Activated naive CD4-positive, alpha-beta T cell treated with anti-CD3 and anti-CD28 coated beads for 36 hours (primary cell): ENCODE measurements at regions not wholly inside any gene's neighbourhood (a gene's known extent, or its start where the extent isn't known, plus 50 kb on each side); places are given as distances from the start of the nearest gene placed in this dataset.

ENCODE experiments used
- CTCF ChIA-PET: fragments of 350-600 bp; sonication (Branson Sonifier 250); formaldehyde crosslinking; loops from one replicate; lab custom pipeline; 2021; ENCODE audit warnings: antibody characterized with exemption; lab: Charles Lee
- DNase-seq: peaks from one replicate; pipeline ENCODE4 v3.0.0-alpha.2; 2020
- H3K27ac Mint-ChIP-seq: one replicate; pipeline ENCODE4 v1.8.0; 2021; ENCODE audit warnings: mild to moderate bottlenecking, mixed read lengths
- H3K27me3 Mint-ChIP-seq: one replicate; pipeline ENCODE4 v1.8.0; 2021; ENCODE audit warnings: low read depth, mixed read lengths
- H3K36me3 Mint-ChIP-seq: one replicate; pipeline ENCODE4 v1.8.0; 2021; ENCODE audit warnings: low read depth, mixed read lengths
- H3K4me1 Mint-ChIP-seq: one replicate; pipeline ENCODE4 v1.8.0; 2021; ENCODE audit warnings: low read depth, mixed read lengths
- H3K4me3 Mint-ChIP-seq: one replicate; pipeline ENCODE4 v1.8.0; 2021; ENCODE audit warnings: mild to moderate bottlenecking, moderate library complexity, mixed read lengths
- H3K9me3 Mint-ChIP-seq: one replicate; pipeline ENCODE4 v1.8.0; 2021; ENCODE audit warnings: mixed read lengths
- intact Hi-C: fragments of 100-400 bp; cut with micrococcal nuclease; formaldehyde crosslinking; loops from one replicate; pipeline ENCODE4 v1.15.1; 2023

GRCh38 chr16:79970551-79971236, 370.2 kb upstream of the MAF start:
- CTCF ChIA-PET: interaction anchor here (0.8 kb wide), 1 partner anchor 20 kb away, joined by 3 read pairs; no protein-coding TSS in a partner anchor
- H3K4me1 Mint-ChIP-seq: no peaks in the 10 kb centered on the region

DNA sequence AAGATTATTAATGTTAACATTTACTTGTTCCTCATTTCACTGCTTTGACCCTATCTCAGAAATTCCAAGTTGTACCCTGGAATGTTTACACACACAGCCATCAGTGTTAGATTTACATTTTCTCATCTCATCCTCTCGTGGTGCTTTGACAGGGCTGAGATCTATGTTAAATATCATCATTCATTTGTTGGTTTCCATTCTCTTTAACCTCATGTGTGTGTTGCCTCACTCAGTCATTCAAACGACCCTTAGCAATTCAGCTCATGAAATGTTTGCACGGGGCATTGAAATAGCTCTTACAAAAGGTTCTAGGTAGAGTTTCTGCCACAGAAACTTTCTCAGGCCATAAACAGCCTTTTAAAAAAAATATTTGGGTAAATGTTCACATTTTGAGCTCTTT, 369.6 kb upstream of the MAF start:
- CTCF ChIA-PET: interaction anchor here (0.6 kb wide), 1 partner anchor 1813 kb away, joined by 3 read pairs; no protein-coding TSS in a partner anchor
- Mint-ChIP-seq H3K9me3 (no peaks in the 10 kb centered on the region), H3K36me3 (no peaks in the 10 kb centered on the region), H3K4me1 (no peaks in the 10 kb centered on the region), H3K4me3 (no peak overlapping the region), H3K27ac (no peak overlapping the region), H3K27me3 (peaks cover 2% of the 10 kb centered on the region)
- no peak for DNase-seq
- intact Hi-C loops: no loop called here

More at GRCh38 chr16:79970551-79971236, 370.2 kb upstream of the MAF start:
- H3K36me3 Mint-ChIP-seq: no peaks in the 10 kb centered on the region
- no peak overlapping the region for H3K27ac Mint-ChIP-seq
- no peak overlapping the region for H3K4me3 Mint-ChIP-seq
- no peak for DNase-seq
- intact Hi-C loops: no loop called here
- peaks cover 2% of the 10 kb centered on the region for H3K27me3 Mint-ChIP-seq
- no peaks in the 10 kb centered on the region for H3K9me3 Mint-ChIP-seq

- CTCF ChIA-PET: no interaction called here
- Mint-ChIP-seq H3K4me1 (no peaks in the 10 kb centered on the region), H3K4me3 (no peak overlapping the region), H3K27ac (no peak overlapping the region), H3K9me3 (no peaks in the 10 kb centered on the region), H3K27me3 (peaks cover 2% of the 10 kb centered on the region), H3K36me3 (no peaks in the 10 kb centered on the region)
- DNase-seq: no peak
- intact Hi-C loops: no loop called here
Measured at GRCh38 chr16:79969458-79969857, 368.9 kb upstream of the MAF start.

DNA sequence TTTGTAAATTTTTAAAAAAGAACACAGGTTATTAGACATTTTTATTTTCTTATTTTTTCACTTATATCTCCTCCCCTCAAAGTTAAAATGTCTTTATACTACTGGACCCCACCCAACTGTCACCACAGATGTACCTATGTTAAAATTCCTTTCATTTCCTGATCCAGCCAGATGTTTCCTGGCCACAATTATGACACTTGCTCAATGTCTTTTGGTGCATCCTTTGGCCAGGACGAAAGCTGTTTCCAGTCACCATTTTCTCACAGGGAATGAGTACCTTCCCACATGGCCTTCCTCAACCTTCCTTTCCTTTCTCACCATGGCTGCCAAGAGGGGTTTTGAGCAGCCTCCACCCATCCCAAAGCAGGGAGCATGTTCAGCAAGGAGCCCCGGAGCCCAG, 365.7 kb upstream of the MAF start:
- H3K9me3 Mint-ChIP-seq: no peaks in the 10 kb centered on the region
- H3K27me3 Mint-ChIP-seq: peaks cover 6% of the 10 kb centered on the region
- CTCF ChIA-PET: interaction anchor here (0.6 kb wide), 2 partner anchors 39 to 542 kb away, joined by 3 read pairs; no protein-coding TSS in a partner anchor
- H3K4me1 Mint-ChIP-seq: no peaks in the 10 kb centered on the region
- intact Hi-C loops: no loop called here
- H3K4me3 Mint-ChIP-seq: no peak overlapping the region
- no peaks in the 10 kb centered on the region for H3K36me3 Mint-ChIP-seq
- H3K27ac Mint-ChIP-seq: no peak overlapping the region
- no peak for DNase-seq

- Mint-ChIP-seq H3K27me3 (peaks cover 6% of the 10 kb centered on the region), H3K9me3 (no peaks in the 10 kb centered on the region), H3K4me1 (no peaks in the 10 kb centered on the region), H3K4me3 (no peak overlapping the region), H3K36me3 (no peaks in the 10 kb centered on the region), H3K27ac (no peak overlapping the region)
- DNase-seq: no peak
- intact Hi-C loops: no loop called here
- CTCF ChIA-PET: interaction anchor here (0.6 kb wide), 1 partner anchor 40 kb away, joined by 3 read pairs; no protein-coding TSS in a partner anchor
Measured at GRCh38 chr16:79965718-79966117, 365.2 kb upstream of the MAF start.

GRCh38 chr16:79964104-79964503, 363.6 kb upstream of the MAF start:
- Mint-ChIP-seq H3K4me3 (no peak overlapping the region), H3K9me3 (no peaks in the 10 kb centered on the region), H3K4me1 (no peaks in the 10 kb centered on the region), H3K27ac (no peak overlapping the region), H3K27me3 (peaks cover 6% of the 10 kb centered on the region), H3K36me3 (no peaks in the 10 kb centered on the region)
- intact Hi-C loops: no loop called here
- CTCF ChIA-PET: no interaction called here
- DNase-seq: no peak

DNA sequence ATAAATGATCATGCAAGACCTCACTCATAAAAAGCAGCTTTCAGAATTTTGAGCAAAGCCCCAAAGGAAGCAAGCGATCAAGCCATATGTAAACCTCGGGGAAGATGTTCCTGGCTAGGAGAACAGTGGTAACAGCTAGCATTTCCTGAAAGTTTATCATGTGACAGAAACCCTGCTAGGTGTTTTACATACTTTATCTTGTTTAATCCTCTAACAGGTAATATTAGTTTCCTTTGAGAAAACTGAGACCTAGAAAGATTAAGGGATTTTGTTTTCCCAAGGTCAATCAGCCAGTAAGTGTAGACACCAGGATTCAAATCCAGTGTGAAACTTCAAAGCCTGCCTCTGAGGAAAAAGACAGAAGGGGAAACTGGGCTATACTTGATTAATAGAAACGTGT, 362.4 kb upstream of the MAF start:
- no peaks in the 10 kb centered on the region for H3K36me3 Mint-ChIP-seq
- CTCF ChIA-PET: no interaction called here
- H3K27ac Mint-ChIP-seq: no peak overlapping the region
- peaks cover 4% of the 10 kb centered on the region for H3K27me3 Mint-ChIP-seq
- H3K9me3 Mint-ChIP-seq: no peaks in the 10 kb centered on the region
- intact Hi-C loops: no loop called here
- no peak for DNase-seq
- no peak overlapping the region for H3K4me3 Mint-ChIP-seq
- H3K4me1 Mint-ChIP-seq: no peaks in the 10 kb centered on the region

DNA sequence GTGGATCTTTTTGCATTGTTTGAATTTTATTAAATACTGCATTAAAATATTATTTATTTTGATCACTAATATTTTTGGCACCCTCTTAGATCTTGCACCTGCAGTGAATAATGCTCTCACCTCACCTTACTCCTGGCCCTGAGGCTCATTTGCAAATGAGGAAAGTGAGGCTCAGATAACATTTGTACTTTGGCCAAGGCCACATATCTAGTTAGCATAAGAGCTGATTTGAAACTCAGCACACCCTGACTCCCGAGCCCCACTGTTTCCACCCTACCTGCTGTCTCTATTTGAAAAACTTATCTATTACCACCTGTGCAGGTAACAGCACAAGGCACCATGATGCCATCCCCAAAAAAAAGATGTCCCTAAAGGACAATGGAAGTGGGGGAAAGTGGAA, 358.7 kb upstream of the MAF start:
- no peak overlapping the region for H3K27ac Mint-ChIP-seq
- CTCF ChIA-PET: no interaction called here
- no peaks in the 10 kb centered on the region for H3K9me3 Mint-ChIP-seq
- H3K4me1 Mint-ChIP-seq: no peaks in the 10 kb centered on the region
- intact Hi-C loops: no loop called here
- no peak overlapping the region for H3K4me3 Mint-ChIP-seq
- no peaks in the 10 kb centered on the region for H3K36me3 Mint-ChIP-seq
- DNase-seq: no peak
- H3K27me3 Mint-ChIP-seq: peaks cover 4% of the 10 kb centered on the region

- Mint-ChIP-seq H3K36me3 (no peaks in the 10 kb centered on the region), H3K9me3 (no peaks in the 10 kb centered on the region), H3K4me3 (no peak overlapping the region), H3K4me1 (no peaks in the 10 kb centered on the region), H3K27me3 (no peaks in the 10 kb centered on the region), H3K27ac (no peak overlapping the region)
- no peak for DNase-seq
- CTCF ChIA-PET: no interaction called here
- intact Hi-C loops: no loop called here
Measured at GRCh38 chr16:79954921-79955705, 354.6 kb upstream of the MAF start.

- Mint-ChIP-seq H3K4me1 (no peaks in the 10 kb centered on the region), H3K27ac (no peak overlapping the region), H3K4me3 (no peak overlapping the region), H3K36me3 (no peaks in the 10 kb centered on the region), H3K27me3 (peaks cover 6% of the 10 kb centered on the region), H3K9me3 (no peaks in the 10 kb centered on the region)
- no peak for DNase-seq
- intact Hi-C loops: no loop called here
- CTCF ChIA-PET: interaction anchor here (0.6 to 0.7 kb wide), 2 partner anchors 20 to 477 kb away, joined by 3 read pairs; no protein-coding TSS in a partner anchor
Measured at GRCh38 chr16:79950932-79951719, 350.6 kb upstream of the MAF start.

DNA sequence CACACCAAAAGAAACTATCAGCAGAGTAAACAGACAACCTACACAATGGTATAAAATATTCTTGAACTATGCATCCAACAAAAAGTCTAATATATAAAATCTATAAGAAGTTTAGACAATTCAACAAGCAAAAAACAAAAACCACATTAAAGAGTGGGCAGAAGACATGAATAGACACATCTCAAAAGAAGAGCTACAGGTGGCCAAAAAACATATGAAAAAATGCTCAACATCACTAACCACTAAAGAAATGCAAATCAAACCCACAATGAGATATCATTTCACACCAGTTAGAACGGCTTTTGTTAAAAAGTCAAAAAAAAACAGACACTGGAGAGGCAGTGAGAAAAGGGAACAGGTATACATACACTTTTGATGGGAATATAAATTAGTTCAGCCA, 348.9 kb upstream of the MAF start:
- H3K9me3 Mint-ChIP-seq: no peaks in the 10 kb centered on the region
- H3K4me1 Mint-ChIP-seq: no peaks in the 10 kb centered on the region
- intact Hi-C loops: no loop called here
- H3K36me3 Mint-ChIP-seq: no peaks in the 10 kb centered on the region
- no peak for DNase-seq
- no peak overlapping the region for H3K4me3 Mint-ChIP-seq
- CTCF ChIA-PET: no interaction called here
- H3K27ac Mint-ChIP-seq: no peak overlapping the region
- H3K27me3 Mint-ChIP-seq: peaks cover 6% of the 10 kb centered on the region

GRCh38 chr16:79947771-79948170, 347.2 kb upstream of the MAF start:
- H3K27me3 Mint-ChIP-seq: peaks cover 6% of the 10 kb centered on the region
- H3K4me1 Mint-ChIP-seq: no peaks in the 10 kb centered on the region
- no peaks in the 10 kb centered on the region for H3K9me3 Mint-ChIP-seq
- no peak overlapping the region for H3K4me3 Mint-ChIP-seq
- intact Hi-C loops: no loop called here
- CTCF ChIA-PET: no interaction called here
- H3K36me3 Mint-ChIP-seq: no peaks in the 10 kb centered on the region
- H3K27ac Mint-ChIP-seq: no peak overlapping the region
- no peak for DNase-seq
